Fibroblast of skin of left quadriceps (primary cell): ENCODE measurements at regions not wholly inside any gene's neighbourhood (a gene's known extent, or its start where the extent isn't known, plus 50 kb on each side); places are given as distances from the start of the nearest gene placed in this dataset.

Source experiments
- DNase-seq, 2 experiments: peaks; one replicate each; pipeline ENCODE4 v3.0.0-alpha.2; 2013; ENCODE audit warnings: low read depth in 2 of 2

DNA sequence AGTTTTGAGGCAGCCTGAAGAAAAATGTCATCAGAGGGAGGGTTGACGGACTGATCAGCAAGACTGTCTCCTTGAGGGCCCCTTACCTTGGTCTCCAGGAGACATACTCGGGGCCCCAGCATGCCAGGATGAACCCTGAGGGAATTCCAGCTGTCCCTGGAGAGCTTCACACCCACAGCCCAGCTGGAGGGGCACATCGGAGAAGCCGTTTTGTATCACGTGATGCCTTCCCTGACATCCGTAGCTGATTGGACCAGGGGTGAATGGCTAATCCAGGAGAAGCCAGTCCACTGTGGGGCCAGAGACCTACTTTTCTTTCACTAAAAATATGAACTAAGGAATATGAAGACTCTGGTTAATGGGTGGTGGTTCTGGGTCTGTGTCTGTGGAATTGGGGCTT, 86.0 kb upstream of the TP53I11 start:
- no peak for DNase-seq

DNA sequence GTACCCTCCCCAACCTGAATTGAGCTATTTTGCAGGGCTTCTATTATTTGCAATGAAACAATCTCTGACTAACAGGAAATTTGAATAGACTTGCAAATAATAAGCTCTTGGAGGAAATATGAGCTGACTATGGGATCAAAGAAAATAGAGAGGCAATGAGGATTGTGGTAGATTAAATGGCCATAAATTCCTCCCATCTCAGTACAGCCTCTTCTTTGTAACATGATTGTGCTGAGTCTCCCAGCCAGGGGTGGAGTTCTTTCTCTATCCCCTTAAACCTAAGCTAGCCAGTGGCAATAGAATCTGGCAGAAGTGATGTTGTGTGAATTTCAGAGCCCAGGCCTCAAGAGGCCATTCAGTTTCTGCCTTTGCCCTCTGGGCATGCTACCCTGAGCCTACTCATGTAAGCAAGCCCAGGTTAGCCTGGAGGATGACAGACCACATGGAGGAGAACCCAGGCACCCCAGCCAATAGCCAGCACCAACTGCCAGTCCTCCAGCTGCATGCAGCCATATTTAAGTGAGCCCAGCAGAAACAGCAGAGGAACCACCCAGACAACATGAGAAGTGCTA, 86.8 kb upstream of the TP53I11 start:
- DNase-seq, result no peak

DNA sequence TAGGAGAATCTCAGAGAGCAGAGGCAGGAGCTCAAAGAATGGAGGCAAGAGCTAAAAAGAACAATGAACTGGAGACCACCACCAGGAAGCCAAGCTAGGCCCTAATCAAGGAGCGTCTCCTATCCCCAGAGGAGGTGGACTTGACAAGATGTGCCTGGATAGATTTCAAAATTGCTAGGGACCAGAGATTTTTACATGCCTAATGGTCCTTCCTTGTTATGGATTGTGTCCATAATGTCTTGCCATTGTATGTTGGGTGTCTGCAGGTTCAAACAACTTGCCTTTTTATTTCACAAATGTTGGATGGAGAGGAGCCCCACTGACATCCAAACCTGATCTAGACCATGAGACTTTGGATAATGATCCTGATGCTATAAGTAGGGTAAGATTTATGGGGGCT, 88.2 kb upstream of the TP53I11 start:
- no peak for DNase-seq

DNA sequence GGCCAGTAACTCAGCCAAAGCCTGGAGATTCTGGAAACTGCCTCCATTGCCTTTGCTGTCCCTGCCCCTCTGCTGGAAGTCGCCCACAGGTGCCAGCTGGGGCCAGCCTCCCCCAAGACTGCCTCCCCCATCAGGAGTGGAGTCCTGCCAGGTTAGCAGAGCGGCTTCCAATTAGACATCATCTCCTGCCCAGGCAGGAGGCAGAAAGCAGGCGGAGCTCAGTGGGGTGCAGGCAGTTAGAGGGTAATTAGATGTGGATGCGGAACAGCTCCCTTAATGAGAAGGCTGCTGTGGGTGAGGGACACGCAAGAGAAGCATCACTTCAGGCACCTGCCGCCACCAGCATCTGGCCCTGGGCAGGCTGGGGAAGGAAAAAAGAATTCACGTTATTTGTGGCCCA, 90.9 kb upstream of the TP53I11 start:
- DNase-seq, result no peak

DNA sequence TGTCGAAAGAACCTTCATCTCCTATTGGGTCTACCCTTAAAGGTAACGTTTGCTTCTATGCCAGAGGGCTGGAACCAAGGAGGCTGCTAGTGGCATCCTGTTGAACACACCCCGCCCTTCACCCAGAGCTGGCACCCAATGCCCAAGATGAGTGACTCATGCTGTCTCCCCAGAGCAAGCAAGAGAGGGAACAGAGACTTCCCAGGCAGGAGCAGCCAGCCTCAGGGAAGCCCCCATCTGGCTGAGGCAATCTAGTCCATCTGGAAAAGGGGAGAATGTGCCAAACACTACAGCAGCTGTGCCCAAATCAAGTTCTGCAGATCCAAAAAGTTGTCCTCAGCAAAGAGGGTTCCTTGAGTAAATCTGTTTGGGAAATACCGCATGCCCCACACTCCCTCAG, 91.9 kb upstream of the TP53I11 start:
- DNase-seq, result no peak

DNA sequence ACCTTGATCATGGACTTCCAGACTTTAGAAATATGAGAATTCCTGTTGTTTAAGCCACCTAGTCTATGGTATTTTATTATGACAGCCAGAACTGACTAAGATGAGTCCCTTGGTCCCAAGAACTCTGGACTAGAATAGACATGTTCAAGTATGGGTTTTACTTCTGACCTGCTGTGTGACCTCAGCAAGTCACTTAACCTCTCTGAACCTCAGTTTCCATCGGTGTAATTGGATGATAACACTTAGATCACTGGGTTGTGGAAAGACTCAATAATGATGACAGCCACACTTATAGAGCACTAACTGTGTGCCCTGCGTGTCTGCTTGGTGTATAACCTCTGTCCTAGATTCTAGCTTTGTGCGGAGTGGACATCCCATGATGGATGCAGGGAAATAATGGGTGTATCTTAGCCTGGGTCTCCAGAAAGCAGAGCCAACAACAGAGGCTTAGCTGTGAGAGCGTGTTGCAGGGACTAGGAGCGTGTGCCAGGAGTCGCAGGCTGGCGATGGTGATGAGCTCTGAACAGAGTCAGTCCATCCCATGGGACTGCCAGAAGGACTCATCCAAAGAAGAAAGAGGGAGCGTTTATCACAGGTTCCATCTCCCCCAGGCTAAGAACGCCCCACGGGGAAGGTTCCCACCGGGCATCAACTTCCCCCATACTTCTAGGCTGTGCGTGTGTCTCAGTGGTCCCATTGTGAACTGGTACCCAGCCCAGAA, 93.2 kb upstream of the TP53I11 start:
- no peak for DNase-seq

DNA sequence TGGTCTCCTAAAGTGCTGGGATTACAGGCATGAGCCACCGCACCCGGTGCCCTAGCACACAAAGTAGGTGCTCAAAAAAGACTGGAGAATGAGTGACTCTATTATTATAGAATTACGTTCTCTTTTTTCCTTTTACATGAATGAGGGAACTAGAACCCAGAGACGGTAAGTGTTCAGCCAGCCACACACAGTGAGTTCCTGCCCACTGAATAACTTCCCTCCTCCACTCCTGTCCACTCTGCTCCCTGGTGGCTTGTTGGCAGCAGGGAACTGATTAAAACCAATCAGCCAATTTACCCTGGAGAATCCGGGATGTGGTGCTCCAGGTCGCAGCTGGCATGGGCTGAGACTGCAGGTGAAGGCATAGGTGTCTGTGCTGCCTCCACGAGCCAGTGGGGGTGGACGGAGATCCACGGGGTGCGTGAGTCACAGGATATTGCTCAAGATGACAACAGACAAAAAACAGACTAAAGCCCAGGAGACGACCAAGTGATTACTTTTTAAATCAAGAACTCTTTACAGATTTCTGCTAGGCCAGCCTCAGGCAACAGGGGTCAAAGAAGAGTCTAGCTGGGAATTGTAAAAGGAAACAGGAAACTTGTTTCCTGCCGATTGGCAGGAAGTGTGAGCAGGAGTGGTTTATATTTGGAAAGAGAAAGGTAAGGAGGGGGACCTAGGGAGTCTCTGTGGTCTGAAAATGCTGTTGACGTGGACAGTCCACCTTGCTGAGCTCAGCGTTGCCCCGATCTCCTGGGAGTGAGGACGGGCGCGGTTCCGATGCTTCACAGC, 95.2 kb upstream of the TP53I11 start:
- no peak for DNase-seq

DNA sequence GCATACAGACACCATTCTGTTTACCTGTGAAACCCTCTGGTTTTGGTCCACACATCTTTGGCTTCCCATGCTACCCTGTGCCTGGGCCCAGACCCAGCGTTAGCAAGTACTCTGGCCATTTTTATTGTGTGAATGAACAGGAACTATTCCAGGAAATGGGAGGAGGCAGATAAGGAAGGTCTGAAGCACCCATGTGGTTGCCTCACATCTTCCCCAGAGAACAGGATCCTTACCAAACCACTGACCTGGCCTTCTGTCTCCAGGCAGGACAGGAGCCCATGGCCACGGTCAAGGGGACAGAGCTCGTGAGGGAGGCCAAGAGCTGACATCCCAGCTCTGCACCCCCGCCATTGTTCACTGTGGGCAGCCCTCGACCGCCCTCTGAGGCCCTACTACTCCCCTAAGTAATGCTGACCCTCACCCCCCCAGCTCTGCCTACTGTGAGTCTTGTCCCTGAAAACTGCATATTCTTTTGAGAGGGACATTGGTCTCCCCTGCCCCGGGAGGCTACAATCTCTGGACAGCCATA, 97.7 kb upstream of the TP53I11 start:
- no peak for DNase-seq

DNA sequence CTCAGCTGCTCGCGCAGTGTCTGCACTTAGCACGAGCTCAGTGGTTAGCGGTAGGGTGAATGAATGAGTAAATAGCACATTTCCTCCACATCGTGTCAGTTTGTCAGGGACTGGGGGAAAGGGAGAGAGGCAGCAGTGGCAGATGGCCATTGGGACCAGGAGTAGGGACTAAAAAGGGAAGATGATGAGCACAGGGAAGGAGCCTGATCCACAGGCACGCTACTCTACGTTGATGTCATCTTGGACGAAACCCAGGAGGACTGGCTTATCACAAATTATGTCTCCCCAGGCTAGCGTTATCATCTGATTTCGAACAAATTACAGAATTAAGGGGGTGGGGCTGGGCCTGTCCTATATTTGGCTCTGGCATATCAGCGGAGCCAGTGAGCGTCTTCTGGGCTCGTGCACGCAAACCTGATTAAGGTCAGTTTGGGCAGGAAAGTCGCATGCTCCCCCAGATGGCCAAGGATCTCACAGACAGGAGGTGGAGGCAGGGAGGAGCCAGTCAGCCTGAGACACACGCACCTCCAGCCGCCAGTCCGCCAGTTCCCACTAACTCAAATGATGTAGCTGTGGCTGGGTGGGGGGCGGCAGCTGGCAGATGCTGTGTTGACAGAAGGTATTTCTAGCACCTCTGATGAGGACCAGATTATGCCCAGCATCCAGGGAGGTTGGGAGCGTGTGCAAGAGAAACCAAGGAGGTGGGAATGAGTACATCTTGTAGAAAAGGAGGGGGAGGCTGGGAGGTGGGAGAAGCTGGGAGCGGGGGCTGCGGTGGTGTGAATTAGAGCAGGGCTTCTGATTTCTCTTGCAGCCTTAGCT, 97.4 kb upstream of the PRDM11 start:
- DNase-seq, result no peak

DNA sequence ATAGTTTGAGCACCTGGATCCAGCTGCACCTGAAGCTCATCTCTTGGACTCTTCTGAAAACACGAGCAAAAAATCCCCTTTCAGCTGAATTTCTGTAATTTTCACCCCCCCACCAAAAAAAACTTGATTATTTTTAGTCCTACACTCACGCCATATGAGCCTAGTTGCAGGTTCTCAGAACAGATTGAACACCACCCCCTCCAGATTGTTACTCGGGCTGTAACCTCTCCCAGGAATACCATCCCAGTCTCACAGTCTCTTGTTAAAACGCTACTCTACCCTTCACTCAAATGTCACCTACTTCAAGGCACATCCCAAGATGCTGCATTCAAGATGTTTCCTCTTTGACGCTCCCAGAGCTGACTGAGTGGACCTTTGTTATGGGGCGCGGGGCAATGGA, 96.3 kb upstream of the PRDM11 start:
- DNase-seq, result no peak

DNA sequence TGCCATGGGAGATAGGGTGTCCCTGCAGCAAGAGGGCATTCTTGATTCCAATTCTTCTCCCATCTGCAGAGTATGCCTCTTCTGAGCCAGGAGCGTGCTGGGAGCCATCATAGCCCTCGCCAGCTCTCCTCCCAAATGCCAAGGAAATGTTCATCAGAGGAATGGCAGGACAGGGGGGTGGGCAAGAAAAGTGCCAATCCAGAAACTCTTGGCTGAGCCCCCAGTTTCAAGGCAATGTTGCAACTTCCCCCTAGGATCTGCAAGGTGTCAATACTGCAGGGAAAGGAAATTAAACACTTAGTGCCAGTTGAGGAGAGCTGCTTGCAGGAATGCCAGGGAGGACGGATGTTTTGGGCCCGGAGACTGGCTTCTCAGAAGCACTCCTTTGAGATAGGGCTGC, 94.8 kb upstream of the PRDM11 start:
- no peak for DNase-seq

DNA sequence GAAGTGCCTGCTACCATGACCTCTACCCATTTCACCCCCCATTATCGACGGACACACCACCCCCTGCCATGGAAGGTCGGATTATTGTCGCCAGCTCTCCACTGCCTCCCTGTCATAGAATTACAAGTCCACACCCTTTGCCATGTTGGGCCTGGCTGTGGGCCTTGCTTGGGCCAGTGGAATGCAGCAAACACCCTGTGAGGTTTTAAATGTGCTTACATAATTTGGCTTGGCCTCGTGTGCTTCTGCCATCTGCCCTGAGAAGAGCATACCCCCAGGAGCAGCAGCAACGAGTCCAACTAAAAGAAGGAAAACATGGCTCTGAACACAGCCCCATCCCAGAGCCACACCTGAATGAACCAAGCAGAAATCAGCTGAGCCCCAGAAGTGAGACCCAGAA, 94.1 kb upstream of the PRDM11 start:
- DNase-seq, result no peak

DNA sequence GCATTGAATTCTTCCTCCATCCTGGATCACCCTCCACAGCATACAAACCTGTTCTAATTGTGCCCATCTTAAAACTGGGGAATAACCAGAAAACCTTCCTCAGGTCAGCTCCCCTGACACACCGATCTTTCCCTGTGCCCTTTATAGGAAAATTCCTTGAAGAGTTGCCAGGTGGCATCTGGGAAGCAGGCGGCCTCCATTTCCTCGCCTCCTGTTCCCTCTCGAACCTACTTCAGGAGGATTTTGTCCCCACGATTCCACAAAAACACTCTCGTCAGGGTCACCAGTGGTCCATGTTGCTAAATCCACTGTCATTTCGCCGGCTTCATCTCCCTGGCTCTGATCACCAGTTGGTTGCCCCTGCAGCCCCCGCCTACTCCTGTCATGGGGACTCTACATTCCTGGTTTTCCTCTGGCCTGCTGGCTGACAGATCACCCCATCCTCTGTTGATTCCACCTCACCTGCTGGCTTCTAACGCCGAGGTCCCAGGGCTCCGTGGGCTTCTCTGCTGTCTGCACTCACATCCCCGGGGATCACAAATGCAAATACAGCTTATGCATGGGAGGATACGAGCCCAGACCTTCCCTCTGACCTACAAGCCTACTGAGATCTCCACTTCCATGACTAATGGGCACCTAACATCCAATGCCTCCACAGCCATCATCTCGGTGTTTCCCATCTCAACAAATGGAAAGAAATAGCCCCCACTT, 92.5 kb upstream of the PRDM11 start:
- DNase-seq, result no peak

DNA sequence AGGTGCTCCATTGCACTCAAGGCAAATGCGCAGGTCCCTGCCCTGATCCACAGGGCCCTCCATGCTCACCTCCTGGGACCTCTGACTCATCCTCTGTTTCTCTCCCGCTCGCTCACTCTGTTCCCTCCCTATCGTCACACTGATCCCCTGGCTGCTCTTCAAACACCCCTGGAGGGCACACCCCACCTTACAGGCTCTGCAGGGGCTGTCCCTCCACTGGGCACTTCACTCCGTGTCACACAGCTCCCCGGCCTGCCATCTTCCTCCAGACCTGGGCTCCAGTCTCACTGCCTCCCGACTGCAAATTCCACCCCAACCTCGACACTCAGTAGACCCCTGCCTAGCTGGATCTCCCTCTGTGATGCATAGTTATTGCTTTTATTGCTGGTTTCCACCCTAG, 91.5 kb upstream of the PRDM11 start:
- DNase-seq, result no peak

DNA sequence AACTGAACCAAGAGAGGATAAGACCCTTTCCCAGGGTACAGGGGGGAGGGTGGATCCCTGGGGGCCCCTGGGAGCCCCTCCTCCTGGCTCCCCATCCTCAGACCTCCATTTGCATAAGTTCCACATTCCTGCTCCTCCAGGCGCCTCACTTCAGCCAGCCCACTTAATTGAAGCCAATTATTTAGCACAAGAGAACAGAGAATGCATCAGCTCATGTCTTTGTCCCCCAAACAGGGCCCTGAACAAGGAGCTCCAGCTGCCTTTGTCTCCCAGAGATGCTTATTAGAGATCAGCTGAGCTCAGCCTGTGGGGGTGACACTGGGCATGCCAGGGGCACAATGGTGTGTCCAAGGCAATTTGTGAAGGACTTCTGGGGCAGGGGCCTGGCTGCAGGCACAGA, 89.9 kb upstream of the PRDM11 start:
- no peak for DNase-seq

DNA sequence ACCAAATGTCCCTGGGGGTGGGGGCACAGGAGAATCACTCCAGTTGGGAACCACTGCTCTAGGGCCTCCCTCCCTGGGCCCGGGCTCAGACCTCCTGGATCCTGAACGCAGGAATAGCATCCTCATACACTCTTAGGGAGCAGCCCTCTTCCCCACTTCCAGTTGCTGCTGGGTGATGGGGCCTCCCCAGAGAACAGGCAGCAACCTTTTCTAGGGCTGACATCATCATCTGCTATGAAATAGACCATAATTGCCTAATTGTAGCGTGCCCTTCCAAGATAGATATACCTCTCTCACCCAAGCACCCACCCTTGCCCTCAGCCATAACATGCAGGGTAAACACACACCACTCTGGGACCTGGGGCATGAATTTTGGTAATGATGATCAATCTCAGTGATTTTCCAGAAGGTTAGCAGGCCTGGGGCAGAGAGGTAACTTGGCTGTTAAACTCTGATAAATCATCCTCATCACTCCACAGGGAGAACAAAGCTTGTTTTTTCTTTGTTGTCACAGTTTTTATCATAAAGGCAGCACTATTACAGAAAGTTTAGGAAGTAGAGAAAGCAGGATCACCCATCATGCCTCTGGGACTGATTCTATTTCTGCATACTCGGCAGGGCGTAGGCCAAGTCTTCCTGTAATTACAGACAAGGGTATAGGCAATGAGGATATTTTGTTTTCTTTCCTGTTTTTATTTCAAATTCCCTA, 88.3 kb upstream of the PRDM11 start:
- no peak for DNase-seq

DNA sequence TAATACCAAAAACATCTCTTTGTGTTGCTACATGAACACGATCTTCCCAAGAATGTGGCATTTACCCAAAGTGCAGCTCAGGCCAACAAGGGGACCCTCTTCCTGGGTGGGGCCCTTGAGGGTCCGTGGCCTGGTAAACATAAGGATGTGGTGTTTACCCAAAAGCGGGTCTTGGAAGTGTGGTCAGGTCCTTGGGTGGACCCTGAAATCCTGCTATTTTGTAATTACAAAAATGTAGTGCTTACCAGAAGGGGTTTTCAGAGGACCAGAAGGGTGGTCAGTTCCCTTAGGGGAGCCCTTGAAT, 87.8 kb upstream of the PRDM11 start:
- no peak for DNase-seq

DNA sequence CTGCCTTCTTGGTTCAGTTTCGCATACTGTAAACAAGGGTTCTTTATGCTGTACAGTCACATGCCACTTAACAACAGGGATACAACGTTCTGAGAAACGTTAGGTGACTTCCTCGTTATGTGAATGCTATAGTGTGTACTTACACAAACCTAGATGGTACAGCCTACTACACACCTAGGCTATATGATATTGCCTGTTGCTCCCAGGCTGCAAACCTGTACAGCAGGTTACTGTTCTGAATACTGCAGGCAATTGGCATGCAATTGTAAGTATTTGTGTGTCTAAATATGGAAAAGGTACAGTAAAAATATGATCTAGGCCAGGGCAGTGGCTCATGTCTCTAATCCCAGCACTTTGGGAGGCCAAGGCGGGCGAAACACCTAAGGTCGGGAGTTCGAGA, 85.7 kb upstream of the PRDM11 start:
- no peak for DNase-seq

DNA sequence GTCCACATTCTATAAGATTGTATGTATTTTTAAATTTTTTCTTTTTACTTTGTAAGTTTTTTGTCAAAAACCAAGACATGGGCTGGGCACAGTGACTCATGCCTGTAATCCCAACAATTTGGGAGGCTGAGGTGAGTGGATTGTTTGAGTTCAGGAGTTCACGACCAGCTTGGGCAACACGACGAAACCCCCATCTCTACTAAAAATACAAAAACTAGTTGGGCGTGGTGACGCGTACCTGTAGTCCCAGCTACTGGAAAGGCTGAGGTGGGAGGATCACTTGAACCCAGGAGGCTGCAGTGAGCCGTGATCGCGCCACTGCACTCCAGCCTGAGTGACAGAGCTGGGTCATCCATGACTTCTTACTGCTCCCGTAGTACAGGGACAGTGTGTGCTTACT, 84.8 kb upstream of the PRDM11 start:
- DNase-seq, result no peak

DNA sequence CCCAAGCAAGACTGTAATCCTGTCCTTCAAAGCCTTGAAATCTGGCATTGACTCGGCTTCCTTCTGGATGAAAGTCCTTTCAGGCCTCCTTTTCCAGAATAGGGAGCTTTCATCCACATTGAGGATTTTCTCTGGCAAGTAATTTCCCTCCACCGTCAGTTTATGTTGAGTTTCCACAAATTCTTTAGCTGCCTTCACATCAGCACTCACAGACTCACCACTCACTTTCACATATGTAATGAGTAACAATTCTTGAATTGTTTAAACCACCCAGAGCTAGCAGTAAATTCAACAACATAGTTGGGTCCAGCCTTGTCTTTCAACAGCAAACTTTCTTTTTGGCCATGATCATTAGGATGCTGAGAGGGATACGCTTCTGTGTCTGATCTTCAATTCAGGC, 84.3 kb upstream of the PRDM11 start:
- no peak for DNase-seq
